Peyer's patch (tissue), 4 donors: ENCODE measurements at regions not wholly inside any gene's neighbourhood (a gene's known extent, or its start where the extent isn't known, plus 50 kb on each side); places are given as distances from the start of the nearest gene placed in this dataset.

Experiments
- POLR2A ChIP-seq, 2 donors: fragments of 450-650 bp; IDR thresholded peaks; one replicate each; pipeline ENCODE4 v1.5.1; 2017; ENCODE audit warnings: antibody characterized with exemption in 2 of 2, mild to moderate bottlenecking in 2 of 2, moderate library complexity in 2 of 2
- TF ChIP-seq, protein P1 (sequence below), 6 experiments: fragments of 450-650 bp in 4 of 6; fragments of 200-600 bp in 2 of 6; sonication (generic) in 1 of 6; IDR thresholded peaks; one replicate each; pipeline ENCODE4 v1.5.1; 2017 to 2019; ENCODE audit warnings: antibody characterized with exemption in 6 of 6, mild to moderate bottlenecking in 3 of 6, moderate library complexity in 1 of 6

DNA sequence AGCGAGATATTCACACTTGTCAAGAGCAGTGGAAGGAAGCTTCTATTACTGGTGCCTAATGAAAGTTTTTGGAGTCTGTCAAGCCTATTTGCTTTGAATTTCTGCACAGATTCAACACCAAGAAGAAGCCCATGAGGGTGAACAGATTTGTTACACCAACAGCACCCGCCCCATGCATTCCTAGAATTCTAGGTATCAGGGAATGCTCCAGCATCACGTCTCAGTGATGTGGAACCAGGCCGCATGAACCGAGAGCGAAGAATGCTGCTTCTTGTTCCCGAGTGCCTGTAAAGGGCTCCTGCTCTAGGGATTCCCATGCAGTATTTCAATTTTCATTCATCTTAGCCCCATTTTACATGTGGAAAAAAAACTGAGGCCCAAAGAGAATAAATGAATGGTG lies 69.7 kb downstream of the KCNF1 start:
- TF ChIP-seq, protein P1, sequence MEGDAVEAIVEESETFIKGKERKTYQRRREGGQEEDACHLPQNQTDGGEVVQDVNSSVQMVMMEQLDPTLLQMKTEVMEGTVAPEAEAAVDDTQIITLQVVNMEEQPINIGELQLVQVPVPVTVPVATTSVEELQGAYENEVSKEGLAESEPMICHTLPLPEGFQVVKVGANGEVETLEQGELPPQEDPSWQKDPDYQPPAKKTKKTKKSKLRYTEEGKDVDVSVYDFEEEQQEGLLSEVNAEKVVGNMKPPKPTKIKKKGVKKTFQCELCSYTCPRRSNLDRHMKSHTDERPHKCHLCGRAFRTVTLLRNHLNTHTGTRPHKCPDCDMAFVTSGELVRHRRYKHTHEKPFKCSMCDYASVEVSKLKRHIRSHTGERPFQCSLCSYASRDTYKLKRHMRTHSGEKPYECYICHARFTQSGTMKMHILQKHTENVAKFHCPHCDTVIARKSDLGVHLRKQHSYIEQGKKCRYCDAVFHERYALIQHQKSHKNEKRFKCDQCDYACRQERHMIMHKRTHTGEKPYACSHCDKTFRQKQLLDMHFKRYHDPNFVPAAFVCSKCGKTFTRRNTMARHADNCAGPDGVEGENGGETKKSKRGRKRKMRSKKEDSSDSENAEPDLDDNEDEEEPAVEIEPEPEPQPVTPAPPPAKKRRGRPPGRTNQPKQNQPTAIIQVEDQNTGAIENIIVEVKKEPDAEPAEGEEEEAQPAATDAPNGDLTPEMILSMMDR (IDR thresholded peaks at IDR 0.05), result no peak
- no peak for TF ChIP-seq POLR2A (IDR thresholded peaks at IDR 0.05)
